GM21367 (cell line): ENCODE measurements at regions not wholly inside any gene's neighbourhood (a gene's known extent, or its start where the extent isn't known, plus 50 kb on each side); places are given as distances from the start of the nearest gene placed in this dataset.
"Not testable (repeated sequence)": the region's sequence is repeated elsewhere in the genome, so short reads cannot be mapped to it uniquely, and the experiment has no call there.

ENCODE experiments used
- ATAC-seq: cut with Tn5 transposase; IDR thresholded peaks from one replicate; pipeline ENCODE4 v1.9.1; 2021; ENCODE audit not compliant: unreplicated experiment

- ATAC-seq: no peak
These were observed 241.4 kb upstream of the DGKB start for GRCh38 chr7:15143936-15144335.

- ATAC-seq: no peak
These were observed 240.6 kb upstream of the DGKB start for GRCh38 chr7:15143121-15143520.

- ATAC-seq: no peak
These were observed 237.9 kb upstream of the DGKB start for GRCh38 chr7:15140431-15140830.

- no peak for ATAC-seq
These were observed 229.1 kb upstream of the DGKB start for GRCh38 chr7:15131661-15132060.

- no peak for ATAC-seq
These were observed 228.4 kb upstream of the DGKB start for GRCh38 chr7:15130666-15131541.

- ATAC-seq: no peak
These were observed 226.2 kb upstream of the DGKB start for GRCh38 chr7:15128716-15129115.

GRCh38 chr7:15126653-15127052 is 224.1 kb upstream of the DGKB start:
- ATAC-seq: not testable (repeated sequence)

- no peak for ATAC-seq
These were observed 221.3 kb upstream of the DGKB start for GRCh38 chr7:15123901-15124300.

- no peak for ATAC-seq
These were observed 211.2 kb upstream of the DGKB start for GRCh38 chr7:15113752-15114151.

- no peak for ATAC-seq
These were observed 203.2 kb upstream of the DGKB start for GRCh38 chr7:15105711-15106110.

GRCh38 chr7:15104411-15105092 is 202.0 kb upstream of the DGKB start:
- no peak for ATAC-seq

GRCh38 chr7:15099074-15099473 is 196.5 kb upstream of the DGKB start:
- ATAC-seq: no peak

GRCh38 chr7:15096853-15097252 is 194.3 kb upstream of the DGKB start:
- no peak for ATAC-seq

- ATAC-seq: no peak
These were observed 192.4 kb upstream of the DGKB start for GRCh38 chr7:15094989-15095388.

GRCh38 chr7:15087771-15088170 is 185.2 kb upstream of the DGKB start:
- no peak for ATAC-seq

- ATAC-seq: no peak
These were observed 184.3 kb upstream of the DGKB start for GRCh38 chr7:15086862-15087261.

- ATAC-seq: no peak
These were observed 183.6 kb upstream of the DGKB start for GRCh38 chr7:15086131-15086611.

- no peak for ATAC-seq
These were observed 182.8 kb upstream of the DGKB start for GRCh38 chr7:15085366-15085765.

- no peak for ATAC-seq
These were observed 181.8 kb upstream of the DGKB start for GRCh38 chr7:15084368-15084767.

- no peak for ATAC-seq
These were observed 179.3 kb upstream of the DGKB start for GRCh38 chr7:15081891-15082290.

GRCh38 chr7:15073301-15073700 is 170.8 kb upstream of the DGKB start:
- ATAC-seq: no peak

- no peak for ATAC-seq
These were observed 165.8 kb upstream of the DGKB start for GRCh38 chr7:15068324-15068723.
